ENCODE measurements at regions not wholly inside any gene's neighbourhood (a gene's known extent, or its start where the extent isn't known, plus 50 kb on each side); places are given as distances from the start of the nearest gene placed in this dataset.

- H3K4me1 ChIP-seq (ENCODE audit: control insufficient read depth in 1 of 2, insufficient read depth in 2 of 2, low read depth in 1 of 2, low read length in 1 of 2): peaks cover 10 to 36% of the 10 kb centered on the region in 2 experiments; a peak in 2 of 4 replicates
- no peaks in the 10 kb centered on the region for H3K36me3 ChIP-seq (replicated peaks in 1 of 2; ENCODE audit: control insufficient read depth in 1 of 2, insufficient read depth in 2 of 2, low read length in 1 of 2)
- POLR2A ChIA-PET: no interaction called here
- no peak overlapping the region for H2AFZ ChIP-seq (ENCODE audit: low read depth)
- H4K20me1 ChIP-seq (ENCODE audit: insufficient read depth): no peaks in the 10 kb centered on the region
- no peaks in the 10 kb centered on the region for H3K9me3 ChIP-seq
- H3K79me2 ChIP-seq (ENCODE audit: insufficient read depth): no peaks in the 10 kb centered on the region
- H3K27me3 ChIP-seq (ENCODE audit: insufficient read depth): no peaks in the 10 kb centered on the region
- CTCF ChIA-PET: interaction anchor here (1.0 kb wide), 1 partner anchor 20 kb away, joined by 4 read pairs; no protein-coding TSS in a partner anchor
- H3K9ac ChIP-seq: no peak overlapping the region
- no peak overlapping the region for H3K4me2 ChIP-seq
- no peak overlapping the region for H3K4me3 ChIP-seq (ENCODE audit: low read depth in 2 of 2, low read length in 1 of 2)
- H3K27ac ChIP-seq (ENCODE audit: low read depth in 2 of 2, low read length in 1 of 2): peak overlapping the region in 1 of 2 experiments; percentile 16; a peak in 1 of 4 replicates
- TF ChIP-seq GABPA (IDR thresholded peaks at IDR 0.05; ENCODE audit: low read depth) (no peak), PBX3 (IDR thresholded peaks at IDR 0.05) (no peak), MEF2A (IDR thresholded peaks at IDR 0.05; ENCODE audit: borderline replicate concordance, low read depth) (no peak), GATA2 (CRISPR knock-in tag; IDR thresholded peaks at IDR 0.05) (no peak), YY1 (IDR thresholded peaks at IDR 0.05; ENCODE audit: low read depth) (no peak), MXI1 (IDR thresholded peaks at IDR 0.05; ENCODE audit: low read depth, low read length) (no peak)
- TF ChIP-seq, protein P1, sequence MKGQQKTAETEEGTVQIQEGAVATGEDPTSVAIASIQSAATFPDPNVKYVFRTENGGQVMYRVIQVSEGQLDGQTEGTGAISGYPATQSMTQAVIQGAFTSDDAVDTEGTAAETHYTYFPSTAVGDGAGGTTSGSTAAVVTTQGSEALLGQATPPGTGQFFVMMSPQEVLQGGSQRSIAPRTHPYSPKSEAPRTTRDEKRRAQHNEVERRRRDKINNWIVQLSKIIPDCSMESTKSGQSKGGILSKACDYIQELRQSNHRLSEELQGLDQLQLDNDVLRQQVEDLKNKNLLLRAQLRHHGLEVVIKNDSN (IDR thresholded peaks at IDR 0.05; ENCODE audit: borderline replicate concordance, low read depth): no peak
- H3F3A ChIP-seq (replicated peaks; ENCODE audit: insufficient read depth): no peaks in the 10 kb centered on the region
- WGBS (ENCODE audit: low lambda C conversion rate): 75% methylated on average over 3 of the region's 3 CpGs
- no peaks in the 10 kb centered on the region for H3K9me2 ChIP-seq
- DNase-seq: no peak
These were observed 125.5 kb upstream of the ADAMTS9 start for GRCh38 chr3:64813326-64813725.

GRCh38 chr3:64809086-64809485, 121.3 kb upstream of the ADAMTS9 start:
- no peaks in the 10 kb centered on the region for H3F3A ChIP-seq (replicated peaks; ENCODE audit: insufficient read depth)
- CTCF ChIA-PET: interaction anchor here (2.0 kb wide), 1 partner anchor 361 kb away, joined by 7 read pairs; no protein-coding TSS in a partner anchor
- H4K20me1 ChIP-seq (ENCODE audit: insufficient read depth): no peaks in the 10 kb centered on the region
- H3K27me3 ChIP-seq (ENCODE audit: insufficient read depth): no peaks in the 10 kb centered on the region
- peaks cover 0 to 15% of the 10 kb centered on the region in 2 experiments; a peak in 2 of 4 replicates for H3K4me1 ChIP-seq (ENCODE audit: control insufficient read depth in 1 of 2, insufficient read depth in 2 of 2, low read depth in 1 of 2, low read length in 1 of 2)
- H3K79me2 ChIP-seq (ENCODE audit: insufficient read depth): no peaks in the 10 kb centered on the region
- peak overlapping the region in 1 of 2 experiments; percentile 71; a peak in 2 of 4 replicates for H3K27ac ChIP-seq (ENCODE audit: low read depth in 2 of 2, low read length in 1 of 2)
- H3K36me3 ChIP-seq (replicated peaks in 1 of 2; ENCODE audit: control insufficient read depth in 1 of 2, insufficient read depth in 2 of 2, low read length in 1 of 2): no peaks in the 10 kb centered on the region
- no peak overlapping the region for H3K4me3 ChIP-seq (ENCODE audit: low read depth in 2 of 2, low read length in 1 of 2)
- POLR2A ChIA-PET: no interaction called here
- no peak overlapping the region for H3K4me2 ChIP-seq
- TF ChIP-seq EP300 (IDR thresholded peaks at IDR 0.05; ENCODE audit: borderline replicate concordance in 1 of 2, low read depth in 1 of 2, low read length in 1 of 2): no peak
- no peak for TF ChIP-seq SMC3 (IDR thresholded peaks at IDR 0.05; ENCODE audit: low read depth, low read length)
- TF ChIP-seq, protein P2, sequence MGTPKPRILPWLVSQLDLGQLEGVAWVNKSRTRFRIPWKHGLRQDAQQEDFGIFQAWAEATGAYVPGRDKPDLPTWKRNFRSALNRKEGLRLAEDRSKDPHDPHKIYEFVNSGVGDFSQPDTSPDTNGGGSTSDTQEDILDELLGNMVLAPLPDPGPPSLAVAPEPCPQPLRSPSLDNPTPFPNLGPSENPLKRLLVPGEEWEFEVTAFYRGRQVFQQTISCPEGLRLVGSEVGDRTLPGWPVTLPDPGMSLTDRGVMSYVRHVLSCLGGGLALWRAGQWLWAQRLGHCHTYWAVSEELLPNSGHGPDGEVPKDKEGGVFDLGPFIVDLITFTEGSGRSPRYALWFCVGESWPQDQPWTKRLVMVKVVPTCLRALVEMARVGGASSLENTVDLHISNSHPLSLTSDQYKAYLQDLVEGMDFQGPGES (IDR thresholded peaks at IDR 0.05; ENCODE audit: low read depth, low read length): no peak
- TF ChIP-seq CHD2 (IDR thresholded peaks at IDR 0.05; ENCODE audit: low read length, partially characterized antibody): no peak
- TF ChIP-seq RCOR1 (IDR thresholded peaks at IDR 0.05; ENCODE audit: low read length): no peak
- TF ChIP-seq RAD21 (IDR thresholded peaks at IDR 0.05; ENCODE audit: low read length): no peak
- TF ChIP-seq, protein P3, sequence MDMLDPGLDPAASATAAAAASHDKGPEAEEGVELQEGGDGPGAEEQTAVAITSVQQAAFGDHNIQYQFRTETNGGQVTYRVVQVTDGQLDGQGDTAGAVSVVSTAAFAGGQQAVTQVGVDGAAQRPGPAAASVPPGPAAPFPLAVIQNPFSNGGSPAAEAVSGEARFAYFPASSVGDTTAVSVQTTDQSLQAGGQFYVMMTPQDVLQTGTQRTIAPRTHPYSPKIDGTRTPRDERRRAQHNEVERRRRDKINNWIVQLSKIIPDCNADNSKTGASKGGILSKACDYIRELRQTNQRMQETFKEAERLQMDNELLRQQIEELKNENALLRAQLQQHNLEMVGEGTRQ (IDR thresholded peaks at IDR 0.05; ENCODE audit: borderline replicate concordance, low read depth, low read length): no peak
- no peak for TF ChIP-seq NFIC (IDR thresholded peaks at IDR 0.05; ENCODE audit: borderline replicate concordance)
- no peak for TF ChIP-seq MEF2A (IDR thresholded peaks at IDR 0.05; ENCODE audit: borderline replicate concordance, low read depth)
- TF ChIP-seq YY1 (IDR thresholded peaks at IDR 0.05; ENCODE audit: low read depth): no peak
- no peak overlapping the region for H3K9ac ChIP-seq
- WGBS (ENCODE audit: low lambda C conversion rate): 58% methylated on average over 2 of the region's 2 CpGs
- no peaks in the 10 kb centered on the region for H3K9me3 ChIP-seq
- DNase-seq: no peak
- no peak overlapping the region for H2AFZ ChIP-seq (ENCODE audit: low read depth)
- no peaks in the 10 kb centered on the region for H3K9me2 ChIP-seq
